C4-2B (cell line): ENCODE measurements at regions not wholly inside any gene's neighbourhood (a gene's known extent, or its start where the extent isn't known, plus 50 kb on each side); places are given as distances from the start of the nearest gene placed in this dataset.

Source experiments
- H3K27ac ChIP-seq: fragments of 450-650 bp; 2 replicates; pipeline ENCODE4 v1.5.1; 2017
- ZFX ChIP-seq: fragments of 450-650 bp; IDR thresholded peaks from 2 replicates; pipeline ENCODE4 v1.6.1; 2017
- TF ChIP-seq, protein P1 (sequence below): fragments of 450-650 bp; conservative IDR thresholded peaks from 2 replicates; pipeline ENCODE4 v1.5.1; 2017; ENCODE audit warnings: mild to moderate bottlenecking

DNA sequence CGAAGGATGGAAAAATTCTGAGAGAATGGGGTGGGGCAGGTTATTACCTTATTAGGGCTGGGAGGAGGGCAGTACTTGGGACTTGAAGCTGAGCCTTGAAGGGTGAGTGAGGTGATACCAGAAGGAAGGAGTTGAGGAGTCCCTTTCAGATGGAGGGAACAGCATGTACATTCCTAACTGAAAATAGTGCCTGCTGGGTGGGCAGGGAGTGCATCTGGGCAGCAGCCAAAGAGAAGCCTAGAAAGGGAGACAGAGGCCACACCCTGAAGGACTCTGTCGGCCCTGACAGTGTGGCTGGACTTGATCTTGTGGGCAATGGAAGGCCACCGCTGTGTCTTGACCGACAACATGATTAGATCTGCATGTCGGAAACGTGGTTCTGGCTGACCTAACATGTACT is 147.6 kb downstream of the NDUFA12 start:
- no peak overlapping the region for H3K27ac ChIP-seq
- TF ChIP-seq, protein P1, sequence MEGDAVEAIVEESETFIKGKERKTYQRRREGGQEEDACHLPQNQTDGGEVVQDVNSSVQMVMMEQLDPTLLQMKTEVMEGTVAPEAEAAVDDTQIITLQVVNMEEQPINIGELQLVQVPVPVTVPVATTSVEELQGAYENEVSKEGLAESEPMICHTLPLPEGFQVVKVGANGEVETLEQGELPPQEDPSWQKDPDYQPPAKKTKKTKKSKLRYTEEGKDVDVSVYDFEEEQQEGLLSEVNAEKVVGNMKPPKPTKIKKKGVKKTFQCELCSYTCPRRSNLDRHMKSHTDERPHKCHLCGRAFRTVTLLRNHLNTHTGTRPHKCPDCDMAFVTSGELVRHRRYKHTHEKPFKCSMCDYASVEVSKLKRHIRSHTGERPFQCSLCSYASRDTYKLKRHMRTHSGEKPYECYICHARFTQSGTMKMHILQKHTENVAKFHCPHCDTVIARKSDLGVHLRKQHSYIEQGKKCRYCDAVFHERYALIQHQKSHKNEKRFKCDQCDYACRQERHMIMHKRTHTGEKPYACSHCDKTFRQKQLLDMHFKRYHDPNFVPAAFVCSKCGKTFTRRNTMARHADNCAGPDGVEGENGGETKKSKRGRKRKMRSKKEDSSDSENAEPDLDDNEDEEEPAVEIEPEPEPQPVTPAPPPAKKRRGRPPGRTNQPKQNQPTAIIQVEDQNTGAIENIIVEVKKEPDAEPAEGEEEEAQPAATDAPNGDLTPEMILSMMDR, result no peak
- no peak for TF ChIP-seq ZFX

DNA sequence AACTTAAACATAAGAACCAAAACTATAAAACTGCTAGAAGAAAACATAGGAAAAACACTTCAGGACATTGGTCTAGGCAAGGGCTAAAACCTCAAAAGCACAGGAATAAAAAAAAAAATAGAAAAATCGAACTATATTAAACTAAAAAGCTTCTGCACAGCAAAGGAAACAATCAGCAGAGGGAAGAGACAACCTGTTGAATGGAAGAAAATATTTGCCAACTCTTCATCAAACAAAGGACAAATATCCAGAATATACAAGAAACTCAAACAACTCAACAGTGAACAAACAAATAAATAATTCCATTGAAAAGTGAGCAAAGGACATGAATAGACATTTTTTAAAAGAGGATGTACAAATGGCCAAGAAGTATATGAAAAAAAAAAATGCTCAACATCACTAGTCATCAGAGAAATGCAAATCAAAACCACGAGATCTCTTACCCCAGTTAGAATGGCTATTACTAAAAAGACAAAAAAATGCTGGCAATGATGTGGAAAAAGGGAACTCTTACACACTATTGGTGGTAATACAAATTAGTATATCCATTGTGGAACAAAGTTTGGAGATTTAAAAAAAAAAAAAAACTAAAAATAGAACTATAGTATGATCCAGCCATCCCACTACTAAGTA is 152.0 kb downstream of the NDUFA12 start:
- H3K27ac ChIP-seq, result no peak overlapping the region
- TF ChIP-seq, protein P1, result no peak
- TF ChIP-seq ZFX, result no peak

DNA sequence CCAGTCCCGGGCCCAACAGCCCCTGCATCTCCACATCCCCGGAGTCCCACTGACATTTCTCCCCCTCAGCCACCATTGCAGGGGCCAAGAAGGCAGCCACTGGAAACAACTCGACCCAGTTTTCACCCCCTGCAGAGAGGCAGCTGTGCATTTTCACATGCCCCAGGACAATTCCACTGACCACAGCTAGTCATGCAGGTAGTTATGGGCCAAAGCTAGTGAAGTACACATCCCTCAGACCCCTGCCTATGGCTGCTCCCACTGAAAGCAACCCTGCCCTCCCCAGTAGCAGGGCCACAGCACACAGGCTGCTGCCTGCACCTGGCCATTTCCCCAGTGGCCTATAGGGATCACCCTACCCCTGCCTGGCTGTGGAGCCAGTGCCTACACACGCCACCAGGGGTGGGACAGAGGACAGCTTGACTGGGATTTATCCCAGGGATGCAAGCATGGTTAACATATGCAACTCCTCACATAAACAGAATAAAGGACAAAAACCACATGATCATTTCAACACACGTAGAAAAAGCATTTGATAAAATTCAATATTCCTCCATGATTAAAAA is 154.0 kb downstream of the NDUFA12 start:
- TF ChIP-seq, protein P1, result no peak; the same call in 1 of the 2 replicates
- no peak for TF ChIP-seq ZFX
- H3K27ac ChIP-seq, result no peak overlapping the region

DNA sequence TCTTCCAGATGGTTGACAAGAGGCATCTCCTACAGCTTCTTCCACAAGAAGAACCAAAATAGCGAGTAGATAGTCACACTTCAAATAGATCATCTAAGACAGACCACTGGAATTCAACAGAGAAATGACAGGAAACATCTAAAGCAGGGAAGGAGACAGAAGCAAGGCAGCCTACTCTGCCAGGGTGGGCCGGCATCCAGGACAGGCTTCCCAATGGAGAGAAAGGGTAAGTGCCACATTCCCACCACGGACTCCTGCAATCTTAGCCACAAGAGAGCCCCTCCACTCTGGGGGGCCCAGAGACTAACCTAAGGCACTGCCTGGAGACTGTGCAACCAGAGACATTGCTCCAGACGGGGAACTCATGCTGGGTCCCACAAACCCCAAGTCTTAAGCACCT is 154.5 kb downstream of the NDUFA12 start:
- H3K27ac ChIP-seq, result no peak overlapping the region
- TF ChIP-seq, protein P1, result no peak
- no peak for TF ChIP-seq ZFX

DNA sequence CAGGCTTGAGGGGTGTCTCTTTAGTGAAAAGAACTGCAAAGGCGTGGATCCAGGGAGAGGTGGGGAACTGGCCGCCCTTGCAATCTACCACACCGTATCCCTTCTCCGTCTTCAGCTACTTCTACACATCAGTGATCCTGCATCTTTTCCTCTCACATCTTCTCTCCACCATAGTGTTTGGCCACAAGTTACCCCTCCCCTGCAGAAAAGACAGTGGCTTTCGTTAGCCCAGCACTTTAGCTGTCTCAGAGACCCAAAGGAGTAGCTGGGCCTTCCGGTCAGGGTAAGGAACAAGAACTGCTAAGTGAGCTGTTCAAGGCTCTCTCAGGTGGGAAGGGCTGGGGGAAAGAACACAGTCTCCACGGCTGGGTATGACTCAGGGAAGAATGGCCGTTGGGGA is 158.4 kb downstream of the NDUFA12 start:
- TF ChIP-seq, protein P1, result no peak
- H3K27ac ChIP-seq, result no peak overlapping the region

DNA sequence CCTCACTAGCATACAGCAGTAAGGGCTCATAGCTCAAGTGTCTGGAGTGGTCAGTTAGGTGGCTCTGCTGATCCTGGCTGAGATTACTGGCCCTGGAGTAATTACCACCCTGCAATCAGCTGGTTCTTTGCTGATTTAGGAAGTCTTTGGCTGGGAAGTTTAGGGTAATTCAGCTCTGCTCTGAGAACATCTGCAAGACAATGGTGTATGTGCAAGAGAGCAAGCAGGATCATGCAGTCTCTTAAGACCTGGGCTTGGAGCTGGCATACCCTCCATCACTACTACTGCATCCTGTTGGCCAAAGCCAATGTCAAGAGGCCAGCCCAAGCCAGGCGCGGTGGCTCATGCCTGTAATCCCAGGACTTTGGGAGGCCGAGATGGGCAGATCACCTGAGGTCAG is 159.0 kb downstream of the NDUFA12 start:
- TF ChIP-seq ZFX, result no peak
- no peak overlapping the region for H3K27ac ChIP-seq

DNA sequence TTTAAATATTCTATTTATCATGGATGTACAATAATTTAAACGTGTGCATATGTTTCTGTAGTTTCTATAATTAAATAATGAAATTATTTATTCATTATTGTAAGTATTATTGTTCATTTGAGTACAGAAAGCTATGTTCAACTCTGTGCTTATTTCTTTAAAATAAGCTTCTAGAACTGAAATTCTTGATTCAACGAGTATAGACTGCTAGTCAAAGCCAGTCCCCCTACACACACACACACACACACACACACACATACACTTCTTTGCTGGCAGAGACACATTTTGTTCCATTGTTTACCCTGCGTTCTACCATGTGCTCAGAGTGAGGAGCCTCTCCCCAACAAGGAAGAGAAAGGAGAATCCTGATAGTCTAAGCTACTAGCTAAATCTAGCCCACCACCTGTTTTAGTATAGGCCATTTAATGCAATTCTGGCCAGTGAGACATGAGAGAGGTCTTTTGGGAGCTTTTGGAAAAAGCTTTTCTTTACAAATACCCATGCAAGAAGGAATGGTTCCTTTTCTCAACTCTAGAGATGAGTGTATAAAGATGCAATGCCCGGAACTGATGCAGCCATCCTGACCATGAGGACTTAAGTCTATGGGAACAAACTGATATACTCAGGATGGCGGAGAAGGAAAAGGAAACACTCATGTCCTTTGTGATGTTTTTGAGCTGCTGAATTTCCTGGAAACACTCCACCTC is 161.4 kb downstream of the NDUFA12 start:
- no peak overlapping the region for H3K27ac ChIP-seq

More for the DNA sequence above, 161.4 kb downstream of the NDUFA12 start:
- TF ChIP-seq, protein P1, result no peak
- no peak for TF ChIP-seq ZFX
